ENCODE measurements at regions not wholly inside any gene's neighbourhood (a gene's known extent, or its start where the extent isn't known, plus 50 kb on each side); places are given as distances from the start of the nearest gene placed in this dataset.

- DNase-seq (ENCODE audit: low spot score) = no peak
- no peaks in the 10 kb centered on the region for H3K36me3 Mint-ChIP-seq (ENCODE audit: low read depth, unreplicated experiment)
- TF ChIP-seq CTCF (IDR thresholded peaks at IDR 0.05; ENCODE audit: unreplicated experiment) = no peak
- H3K4me1 Mint-ChIP-seq (ENCODE audit: unreplicated experiment) = peaks cover 3% of the 10 kb centered on the region
- H3K4me3 Mint-ChIP-seq (ENCODE audit: unreplicated experiment) = no peak overlapping the region
- no peaks in the 10 kb centered on the region for H3K9me3 Mint-ChIP-seq (ENCODE audit: unreplicated experiment)
- H3K27ac Mint-ChIP-seq (ENCODE audit: unreplicated experiment) = no peak overlapping the region
- peaks cover 3% of the 10 kb centered on the region for H3K27me3 Mint-ChIP-seq (ENCODE audit: unreplicated experiment)
Observed at GRCh38 chr15:47639042-47639441, 78.3 kb upstream of the SEMA6D start.

GRCh38 chr15:47640079-47640478, 77.2 kb upstream of the SEMA6D start:
- Mint-ChIP-seq H3K9me3 (ENCODE audit: unreplicated experiment) (no peaks in the 10 kb centered on the region), H3K27me3 (ENCODE audit: unreplicated experiment) (peaks cover 3% of the 10 kb centered on the region), H3K4me3 (ENCODE audit: unreplicated experiment) (no peak overlapping the region), H3K4me1 (ENCODE audit: unreplicated experiment) (peaks cover 3% of the 10 kb centered on the region), H3K36me3 (ENCODE audit: low read depth, unreplicated experiment) (no peaks in the 10 kb centered on the region), H3K27ac (ENCODE audit: unreplicated experiment) (no peak overlapping the region)
- no peak for TF ChIP-seq CTCF (IDR thresholded peaks at IDR 0.05; ENCODE audit: unreplicated experiment)
- no peak for DNase-seq (ENCODE audit: low spot score)

- Mint-ChIP-seq H3K9me3 (ENCODE audit: unreplicated experiment) (no peaks in the 10 kb centered on the region), H3K27ac (ENCODE audit: unreplicated experiment) (no peak overlapping the region), H3K36me3 (ENCODE audit: low read depth, unreplicated experiment) (no peaks in the 10 kb centered on the region), H3K27me3 (ENCODE audit: unreplicated experiment) (peaks cover 3% of the 10 kb centered on the region), H3K4me3 (ENCODE audit: unreplicated experiment) (no peak overlapping the region), H3K4me1 (ENCODE audit: unreplicated experiment) (peaks cover 3% of the 10 kb centered on the region)
- no peak for TF ChIP-seq CTCF (IDR thresholded peaks at IDR 0.05; ENCODE audit: unreplicated experiment)
- DNase-seq (ENCODE audit: low spot score) = no peak
Observed at GRCh38 chr15:47640901-47641300, 76.4 kb upstream of the SEMA6D start.

GRCh38 chr15:47644722-47645121, 72.6 kb upstream of the SEMA6D start:
- Mint-ChIP-seq H3K9me3 (ENCODE audit: unreplicated experiment) (no peaks in the 10 kb centered on the region), H3K4me3 (ENCODE audit: unreplicated experiment) (no peak overlapping the region), H3K27ac (ENCODE audit: unreplicated experiment) (no peak overlapping the region), H3K4me1 (ENCODE audit: unreplicated experiment) (peaks cover 3% of the 10 kb centered on the region), H3K36me3 (ENCODE audit: low read depth, unreplicated experiment) (no peaks in the 10 kb centered on the region), H3K27me3 (ENCODE audit: unreplicated experiment) (peaks cover 3% of the 10 kb centered on the region)
- DNase-seq (ENCODE audit: low spot score) = no peak
- TF ChIP-seq CTCF (IDR thresholded peaks at IDR 0.05; ENCODE audit: unreplicated experiment) = no peak

GRCh38 chr15:47650564-47650963, 66.7 kb upstream of the SEMA6D start:
- Mint-ChIP-seq H3K4me1 (ENCODE audit: unreplicated experiment) (no peaks in the 10 kb centered on the region), H3K4me3 (ENCODE audit: unreplicated experiment) (no peak overlapping the region), H3K27ac (ENCODE audit: unreplicated experiment) (no peak overlapping the region), H3K9me3 (ENCODE audit: unreplicated experiment) (no peaks in the 10 kb centered on the region), H3K27me3 (ENCODE audit: unreplicated experiment) (no peaks in the 10 kb centered on the region), H3K36me3 (ENCODE audit: low read depth, unreplicated experiment) (no peaks in the 10 kb centered on the region)
- no peak for TF ChIP-seq CTCF (IDR thresholded peaks at IDR 0.05; ENCODE audit: unreplicated experiment)
- no peak for DNase-seq (ENCODE audit: low spot score)

Measured in endothelial cell (in vitro differentiated cells).